SK-N-SH treated with all-trans-retinoic acid at 6 μM for 48 hours (cell line): ENCODE measurements at regions not wholly inside any gene's neighbourhood (a gene's known extent, or its start where the extent isn't known, plus 50 kb on each side); places are given as distances from the start of the nearest gene placed in this dataset.

Source experiments
- ESRRG ChIP-seq: fragments of 250-450 bp; sonication (Bioruptor Pico); IDR thresholded peaks from 2 replicates; pipeline ENCODE4 v1.6.1; 2021; ENCODE audit warnings: mild to moderate bottlenecking
- PATZ1 ChIP-seq: fragments of 250-450 bp; sonication (Bioruptor Pico); IDR thresholded peaks from 2 replicates; pipeline ENCODE4 v1.8.0; 2020; ENCODE audit warnings: mild to moderate bottlenecking, moderate library complexity, borderline replicate concordance
- POU6F1 ChIP-seq: fragments of 250-450 bp; sonication (Bioruptor Pico); IDR thresholded peaks from 2 replicates; pipeline ENCODE4 v1.8.0; 2021; ENCODE audit warnings: low read depth, mild to moderate bottlenecking, moderate library complexity, borderline replicate concordance
- ZFP30 ChIP-seq: fragments of 450-650 bp; formaldehyde crosslinking; IDR thresholded peaks from 2 replicates; pipeline ENCODE4 v1.5.0; 2022; ENCODE audit warnings: mild to moderate bottlenecking, moderate library complexity

- no peak for TF ChIP-seq ESRRG
- TF ChIP-seq PATZ1 (CRISPR knock-in tag), result no peak
- no peak for TF ChIP-seq ZFP30 (CRISPR knock-in tag)
- TF ChIP-seq POU6F1 (CRISPR knock-in tag), result no peak
Observed at GRCh38 chr18:41879256-41879655, 75.8 kb upstream of the PIK3C3 start.
